HL-60 (cell line): ENCODE measurements at regions not wholly inside any gene's neighbourhood (a gene's known extent, or its start where the extent isn't known, plus 50 kb on each side); places are given as distances from the start of the nearest gene placed in this dataset.

Experiments
- DNase-seq, 2 experiments: peaks; one replicate each; pipeline ENCODE4 v3.0.0-alpha.2; 2010 to 2020; ENCODE audit warnings: low read depth in 1 of 2, low spot score in 1 of 2
- H3K27ac ChIP-seq: fragments of 250-450 bp; sonication (Bioruptor Pico); replicated peaks from 2 replicates; pipeline ENCODE4 v1.5.1; 2020; ENCODE audit warnings: mild to moderate bottlenecking, moderate library complexity
- H3K27me3 ChIP-seq: fragments of 250-450 bp; sonication (Bioruptor Pico); 2 replicates; pipeline ENCODE4 v1.5.1; 2021; ENCODE audit warnings: mild to moderate bottlenecking, moderate library complexity; ENCODE audit not compliant: insufficient read depth, poor library complexity, severe bottlenecking
- H3K4me3 ChIP-seq: replicated peaks from 2 replicates; pipeline ENCODE4 v1.5.1; 2011; ENCODE audit warnings: mild to moderate bottlenecking, control low read depth, low read length; ENCODE audit not compliant: insufficient read depth
- CTCF ChIP-seq: IDR thresholded peaks from one replicate; pipeline ENCODE4 v1.5.1; 2011; ENCODE audit warnings: low read length, control low read depth, inconsistent platforms; ENCODE audit not compliant: insufficient read depth
- GABPA ChIP-seq: IDR thresholded peaks from 2 replicates; pipeline ENCODE4 v1.6.1; 2012; ENCODE audit warnings: low read depth
- POLR2AphosphoS5 ChIP-seq: IDR thresholded peaks from 2 replicates; pipeline ENCODE4 v1.6.1; 2012; ENCODE audit warnings: low read depth
- REST ChIP-seq: IDR thresholded peaks from 2 replicates; pipeline ENCODE4 v1.6.1; 2012; ENCODE audit warnings: low read depth; ENCODE audit not compliant: insufficient replicate concordance
- SPI1 ChIP-seq: IDR thresholded peaks from 2 replicates; pipeline ENCODE4 v1.6.1; 2012; ENCODE audit warnings: low read depth, mild to moderate bottlenecking, borderline replicate concordance

GRCh38 chr18:46407486-46408166 lies 249.4 kb downstream of the LOXHD1 start:
- Histone ChIP-seq H3K27ac (no peak overlapping the region), H3K4me3 (no peak overlapping the region), H3K27me3 (no peaks in the 10 kb centered on the region)
- TF ChIP-seq CTCF (no peak), REST (no peak), GABPA (no peak), SPI1 (no peak), POLR2AphosphoS5 (no peak)
- no peak for DNase-seq

- no peaks in the 10 kb centered on the region for H3K27me3 ChIP-seq
- H3K4me3 ChIP-seq: no peak overlapping the region
- H3K27ac ChIP-seq: no peak overlapping the region
- TF ChIP-seq SPI1 (no peak), GABPA (no peak), REST (no peak), CTCF (peak; percentile 25), POLR2AphosphoS5 (no peak)
- peak in 1 of 2 experiments; percentile 40 for DNase-seq
These were observed 248.6 kb downstream of the LOXHD1 start for GRCh38 chr18:46408334-46408987.

- DNase-seq: no peak
- Histone ChIP-seq H3K27me3 (no peaks in the 10 kb centered on the region), H3K27ac (no peak overlapping the region), H3K4me3 (no peak overlapping the region)
- TF ChIP-seq POLR2AphosphoS5: no peak
- TF ChIP-seq REST: no peak
- no peak for TF ChIP-seq CTCF
- TF ChIP-seq GABPA: no peak
- no peak for TF ChIP-seq SPI1
These were observed 245.7 kb downstream of the LOXHD1 start for GRCh38 chr18:46411191-46411828.
